ENCODE measurements at regions not wholly inside any gene's neighbourhood (a gene's known extent, or its start where the extent isn't known, plus 50 kb on each side); places are given as distances from the start of the nearest gene placed in this dataset.
A peak's percentile ranks its signal among the peaks of the same experiment; 100 is the strongest.

DNA sequence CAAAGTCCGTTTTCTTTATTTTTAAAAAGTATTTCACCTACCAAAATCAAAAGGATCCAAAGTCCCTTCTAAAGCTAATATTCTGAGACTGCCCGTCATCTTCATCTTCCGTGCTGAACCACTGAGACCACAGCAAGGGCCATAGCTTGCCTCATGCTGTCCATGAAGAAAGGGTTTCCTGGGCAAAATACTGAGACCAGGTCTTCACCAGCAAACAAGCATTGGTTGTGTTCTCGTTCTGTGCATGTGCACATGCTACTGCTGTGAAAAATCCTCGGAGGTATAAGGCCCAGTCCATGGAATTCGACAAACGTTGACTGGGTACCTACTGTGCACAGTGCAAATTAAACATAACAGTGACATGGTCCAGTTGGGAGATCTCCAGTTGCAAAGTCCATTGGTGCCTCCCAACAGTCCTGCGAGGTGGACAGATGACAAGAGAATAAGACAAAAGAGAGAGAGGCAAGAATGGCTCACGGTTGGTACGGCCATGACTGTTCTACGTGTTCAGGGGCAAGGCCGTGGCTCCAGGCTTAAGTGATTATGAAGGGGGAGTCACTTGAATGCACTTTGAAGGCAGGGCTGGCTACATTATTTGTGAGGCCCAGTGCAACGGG, 192.6 kb upstream of the GLI2 start (continued):
- no peak for TF ChIP-seq ATRX (CRISPR knock-in tag; IDR thresholded peaks at IDR 0.05; ENCODE audit: borderline replicate concordance)
- no peak for TF ChIP-seq PAWR (CRISPR knock-in tag; IDR thresholded peaks at IDR 0.05; ENCODE audit: borderline replicate concordance)
- peak; percentile 58; the same call in 1 of the 2 replicates for TF ChIP-seq ZBTB33 (CRISPR knock-in tag; IDR thresholded peaks at IDR 0.05)
- TF ChIP-seq SKI (IDR thresholded peaks at IDR 0.05; ENCODE audit: partially characterized antibody) = peak; percentile 5
- TF ChIP-seq ZSCAN22 (CRISPR knock-in tag; IDR thresholded peaks at IDR 0.05) = 0 out of 2 replicates have a peak, but pooled peaks have one; percentile 41
- TF ChIP-seq, protein P1, sequence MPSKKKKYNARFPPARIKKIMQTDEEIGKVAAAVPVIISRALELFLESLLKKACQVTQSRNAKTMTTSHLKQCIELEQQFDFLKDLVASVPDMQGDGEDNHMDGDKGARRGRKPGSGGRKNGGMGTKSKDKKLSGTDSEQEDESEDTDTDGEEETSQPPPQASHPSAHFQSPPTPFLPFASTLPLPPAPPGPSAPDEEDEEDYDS (CRISPR knock-in tag; IDR thresholded peaks at IDR 0.05) = peak; percentile 64
- TF ChIP-seq PHF21A (CRISPR knock-in tag; IDR thresholded peaks at IDR 0.05) = peak; percentile 67; the same call in 1 of the 2 replicates
- peak; percentile 32; the same call in 1 of the 2 replicates for TF ChIP-seq NR2C2 (CRISPR knock-in tag; IDR thresholded peaks at IDR 0.05; ENCODE audit: borderline replicate concordance)
- TF ChIP-seq HNF1B (CRISPR knock-in tag; IDR thresholded peaks at IDR 0.05) = peak; percentile 82; the same call in 1 of the 2 replicates
- TF ChIP-seq, protein P2, sequence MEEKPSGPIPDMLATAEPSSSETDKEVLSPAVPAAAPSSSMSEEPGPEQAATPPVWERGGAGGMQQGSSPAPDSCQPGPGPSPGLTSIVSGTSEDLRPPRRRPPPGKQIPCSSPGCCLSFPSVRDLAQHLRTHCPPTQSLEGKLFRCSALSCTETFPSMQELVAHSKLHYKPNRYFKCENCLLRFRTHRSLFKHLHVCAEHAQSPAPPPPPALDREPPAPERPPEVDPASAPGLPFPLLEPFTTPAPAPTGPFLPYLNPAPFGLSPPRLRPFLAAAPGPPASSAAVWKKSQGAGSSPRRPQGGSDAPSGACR (CRISPR knock-in tag; IDR thresholded peaks at IDR 0.05) = peak; percentile 67; the same call in 1 of the 2 replicates
- TF ChIP-seq ZNF572 (CRISPR knock-in tag; IDR thresholded peaks at IDR 0.05) = 0 out of 2 replicates have a peak, but pooled peaks have one; percentile 63
- TF ChIP-seq, protein P3, sequence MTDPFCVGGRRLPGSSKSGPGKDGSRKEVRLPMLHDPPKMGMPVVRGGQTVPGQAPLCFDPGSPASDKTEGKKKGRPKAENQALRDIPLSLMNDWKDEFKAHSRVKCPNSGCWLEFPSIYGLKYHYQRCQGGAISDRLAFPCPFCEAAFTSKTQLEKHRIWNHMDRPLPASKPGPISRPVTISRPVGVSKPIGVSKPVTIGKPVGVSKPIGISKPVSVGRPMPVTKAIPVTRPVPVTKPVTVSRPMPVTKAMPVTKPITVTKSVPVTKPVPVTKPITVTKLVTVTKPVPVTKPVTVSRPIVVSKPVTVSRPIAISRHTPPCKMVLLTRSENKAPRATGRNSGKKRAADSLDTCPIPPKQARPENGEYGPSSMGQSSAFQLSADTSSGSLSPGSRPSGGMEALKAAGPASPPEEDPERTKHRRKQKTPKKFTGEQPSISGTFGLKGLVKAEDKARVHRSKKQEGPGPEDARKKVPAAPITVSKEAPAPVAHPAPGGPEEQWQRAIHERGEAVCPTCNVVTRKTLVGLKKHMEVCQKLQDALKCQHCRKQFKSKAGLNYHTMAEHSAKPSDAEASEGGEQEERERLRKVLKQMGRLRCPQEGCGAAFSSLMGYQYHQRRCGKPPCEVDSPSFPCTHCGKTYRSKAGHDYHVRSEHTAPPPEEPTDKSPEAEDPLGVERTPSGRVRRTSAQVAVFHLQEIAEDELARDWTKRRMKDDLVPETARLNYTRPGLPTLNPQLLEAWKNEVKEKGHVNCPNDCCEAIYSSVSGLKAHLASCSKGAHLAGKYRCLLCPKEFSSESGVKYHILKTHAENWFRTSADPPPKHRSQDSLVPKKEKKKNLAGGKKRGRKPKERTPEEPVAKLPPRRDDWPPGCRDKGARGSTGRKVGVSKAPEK (CRISPR knock-in tag; IDR thresholded peaks at IDR 0.05; ENCODE audit: borderline replicate concordance) = no peak; the same call in 1 of the 2 replicates
- peak in 1 of 2 experiments; percentile 30; a peak in 1 of 4 replicates for TF ChIP-seq KLF16 (CRISPR knock-in tag; IDR thresholded peaks at IDR 0.05)
- no peak for TF ChIP-seq KLF9 (CRISPR knock-in tag; IDR thresholded peaks at IDR 0.05; ENCODE audit: low read depth)
- TF ChIP-seq, protein P4, sequence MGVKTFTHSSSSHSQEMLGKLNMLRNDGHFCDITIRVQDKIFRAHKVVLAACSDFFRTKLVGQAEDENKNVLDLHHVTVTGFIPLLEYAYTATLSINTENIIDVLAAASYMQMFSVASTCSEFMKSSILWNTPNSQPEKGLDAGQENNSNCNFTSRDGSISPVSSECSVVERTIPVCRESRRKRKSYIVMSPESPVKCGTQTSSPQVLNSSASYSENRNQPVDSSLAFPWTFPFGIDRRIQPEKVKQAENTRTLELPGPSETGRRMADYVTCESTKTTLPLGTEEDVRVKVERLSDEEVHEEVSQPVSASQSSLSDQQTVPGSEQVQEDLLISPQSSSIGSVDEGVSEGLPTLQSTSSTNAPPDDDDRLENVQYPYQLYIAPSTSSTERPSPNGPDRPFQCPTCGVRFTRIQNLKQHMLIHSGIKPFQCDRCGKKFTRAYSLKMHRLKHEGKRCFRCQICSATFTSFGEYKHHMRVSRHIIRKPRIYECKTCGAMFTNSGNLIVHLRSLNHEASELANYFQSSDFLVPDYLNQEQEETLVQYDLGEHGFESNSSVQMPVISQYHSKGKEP (CRISPR knock-in tag; IDR thresholded peaks at IDR 0.05) = no peak
- TF ChIP-seq KDM1A (CRISPR knock-in tag; IDR thresholded peaks at IDR 0.05) = 0 out of 2 replicates have a peak, but pooled peaks have one; percentile 4
- TF ChIP-seq SIN3A (IDR thresholded peaks at IDR 0.05; ENCODE audit: borderline replicate concordance, low read depth, low read length) = no peak
